ENCODE measurements at regions not wholly inside any gene's neighbourhood (a gene's known extent, or its start where the extent isn't known, plus 50 kb on each side); places are given as distances from the start of the nearest gene placed in this dataset.

GRCh38 chr2:550860-551567, 126.2 kb downstream of the TMEM18 start:
- no peak for DNase-seq (ENCODE audit: low spot score)

DNA sequence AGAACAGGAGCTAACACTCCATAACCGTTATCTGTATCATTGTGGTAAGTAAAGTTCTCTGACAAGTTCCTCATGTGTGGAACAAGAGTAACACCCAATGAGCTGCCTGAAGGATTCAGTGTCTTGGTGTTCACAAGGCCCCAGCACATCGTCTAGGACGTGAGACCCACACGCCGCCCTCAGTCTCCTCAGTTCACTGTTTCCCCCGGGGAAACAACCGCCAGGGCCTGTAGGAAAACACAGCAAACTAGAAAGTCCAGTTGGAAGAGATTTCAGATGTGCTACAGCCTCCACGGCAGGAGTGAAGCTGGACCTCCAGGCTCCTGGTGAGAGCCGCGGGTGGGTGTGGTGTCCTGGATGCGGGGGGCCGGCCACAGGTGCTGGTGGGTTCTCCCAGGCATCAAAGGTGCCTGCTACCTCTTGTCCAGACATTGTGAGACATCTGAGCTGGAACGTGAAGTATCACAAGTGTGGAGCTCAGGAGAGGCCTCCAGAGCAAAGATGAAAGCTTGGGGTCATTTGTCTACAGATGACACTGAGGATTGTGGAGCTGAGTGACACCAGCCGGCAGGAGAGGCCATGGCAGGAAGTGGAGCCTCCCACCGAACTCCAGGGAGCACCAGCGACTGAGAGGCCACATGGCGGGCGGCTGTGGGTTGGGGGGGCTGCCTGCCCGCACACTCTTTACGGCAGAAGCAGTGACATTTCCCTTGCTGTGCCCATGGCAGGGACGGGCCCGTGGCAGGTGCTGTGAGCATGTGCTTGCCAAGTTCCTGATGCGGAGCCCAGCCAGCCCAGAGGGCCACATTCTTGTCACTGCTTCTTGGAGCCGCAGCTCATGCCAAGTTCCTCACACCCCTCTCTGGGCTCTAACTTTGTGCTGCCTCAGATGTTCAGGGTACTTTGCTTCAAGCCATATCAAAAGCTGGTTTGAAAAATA, 131.2 kb downstream of the TMEM18 start:
- DNase-seq (ENCODE audit: low spot score), result no peak

- no peak for DNase-seq (ENCODE audit: low spot score)
Observed at GRCh38 chr2:545228-545627, 132.0 kb downstream of the TMEM18 start.

DNA sequence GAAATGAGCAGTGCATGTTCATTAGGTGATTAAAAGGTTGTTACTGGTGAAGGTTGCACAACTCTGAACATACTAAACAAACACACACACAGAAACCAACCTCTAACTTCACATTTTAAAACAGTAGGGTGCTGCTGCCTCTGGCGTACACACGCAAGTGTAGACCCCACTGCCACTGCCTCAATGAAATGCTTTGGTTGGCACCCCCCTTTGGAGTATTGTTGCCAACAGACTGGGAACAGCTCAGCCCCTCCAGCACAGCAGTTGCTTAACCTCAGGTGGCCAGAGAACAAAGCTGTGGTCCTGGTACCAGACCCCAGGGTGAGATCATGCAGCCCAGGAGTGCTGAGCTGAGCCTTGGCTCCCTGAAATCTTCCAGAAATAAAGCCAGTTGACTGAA, 138.6 kb downstream of the TMEM18 start:
- no peak for DNase-seq (ENCODE audit: low spot score)

GRCh38 chr2:535222-535621, 142.0 kb downstream of the TMEM18 start:
- peak; percentile 12 for DNase-seq (ENCODE audit: low spot score)

DNA sequence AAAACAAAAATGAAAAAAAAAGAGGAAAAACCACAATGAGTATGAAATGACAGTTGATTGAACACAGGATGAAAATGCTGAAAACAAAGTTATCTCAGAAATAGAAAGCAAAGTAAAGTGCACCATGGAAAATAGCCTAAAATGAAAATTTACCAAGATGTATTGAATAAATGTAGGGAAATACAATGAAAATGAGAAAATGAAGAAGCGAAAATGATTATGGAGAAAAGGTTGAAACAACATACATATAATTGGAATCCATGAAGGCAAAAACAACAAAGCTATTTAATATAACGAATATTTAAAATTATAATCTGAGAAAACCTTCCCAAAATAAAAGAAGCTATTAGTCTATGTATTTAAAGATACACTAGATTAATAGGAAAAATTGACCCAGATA, 147.4 kb downstream of the TMEM18 start:
- DNase-seq (ENCODE audit: low spot score), result no peak

DNA sequence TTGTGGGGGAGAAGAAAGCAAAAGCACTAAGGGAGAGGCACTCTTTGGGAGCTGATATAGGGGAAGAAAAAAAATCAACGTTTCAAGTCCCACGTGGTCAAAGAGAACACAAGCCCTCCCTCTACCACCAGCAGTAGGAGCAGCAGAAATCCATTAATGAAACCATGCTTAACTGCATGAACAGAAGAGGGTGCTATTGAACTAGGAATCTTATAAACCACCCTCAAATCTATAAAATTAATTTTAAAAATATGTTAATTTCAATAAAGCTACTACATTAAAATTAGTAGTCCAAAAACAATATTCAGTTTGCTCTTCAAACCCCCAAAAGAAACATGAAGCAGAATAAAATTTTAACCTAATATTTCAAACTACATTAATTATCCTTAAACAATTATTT, 147.8 kb downstream of the TMEM18 start:
- DNase-seq (ENCODE audit: low spot score), result peak; percentile 15

DNA sequence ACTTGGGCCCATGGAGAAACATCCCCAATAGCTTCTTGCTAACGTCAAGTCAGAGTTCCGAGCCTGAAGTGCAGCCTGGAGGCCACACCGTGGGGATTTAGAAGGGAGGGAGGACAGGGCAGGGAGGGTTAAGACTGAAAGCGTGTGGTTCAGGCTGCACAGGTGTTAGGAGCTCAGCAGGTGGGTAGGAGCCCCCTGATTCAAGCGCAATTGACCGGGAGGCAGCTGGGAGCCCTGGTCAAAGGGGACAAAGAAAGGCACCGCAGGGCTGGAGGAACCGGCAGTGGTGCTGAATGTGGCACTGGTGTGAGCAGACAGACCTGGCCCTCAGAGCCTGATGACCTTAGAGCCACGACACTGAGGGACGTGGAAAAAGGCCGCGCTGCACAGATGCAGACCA, 149.6 kb downstream of the TMEM18 start:
- DNase-seq (ENCODE audit: low spot score), result no peak

GRCh38 chr2:526918-527317, 150.3 kb downstream of the TMEM18 start:
- DNase-seq (ENCODE audit: low spot score), result no peak

DNA sequence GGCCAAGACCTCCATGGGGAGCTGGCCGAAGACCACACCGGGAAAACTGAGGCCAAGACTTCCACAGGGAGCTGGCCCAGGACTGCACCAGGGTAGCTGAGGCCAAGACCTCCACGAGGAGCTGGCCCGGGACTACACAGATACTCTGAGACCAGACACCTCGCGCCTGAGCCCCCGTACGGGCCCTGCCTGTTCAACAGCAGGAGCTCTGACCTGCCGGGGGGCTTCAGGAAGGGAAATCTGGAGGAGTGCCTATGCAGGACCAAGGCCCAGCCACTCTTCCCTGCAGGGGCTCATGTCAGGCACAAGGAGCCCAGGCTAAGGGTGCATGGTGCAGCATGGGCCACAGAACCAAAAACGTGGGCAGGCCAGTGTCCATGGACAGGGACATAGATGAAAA, 151.6 kb downstream of the TMEM18 start:
- no peak for DNase-seq (ENCODE audit: low spot score)

DNA sequence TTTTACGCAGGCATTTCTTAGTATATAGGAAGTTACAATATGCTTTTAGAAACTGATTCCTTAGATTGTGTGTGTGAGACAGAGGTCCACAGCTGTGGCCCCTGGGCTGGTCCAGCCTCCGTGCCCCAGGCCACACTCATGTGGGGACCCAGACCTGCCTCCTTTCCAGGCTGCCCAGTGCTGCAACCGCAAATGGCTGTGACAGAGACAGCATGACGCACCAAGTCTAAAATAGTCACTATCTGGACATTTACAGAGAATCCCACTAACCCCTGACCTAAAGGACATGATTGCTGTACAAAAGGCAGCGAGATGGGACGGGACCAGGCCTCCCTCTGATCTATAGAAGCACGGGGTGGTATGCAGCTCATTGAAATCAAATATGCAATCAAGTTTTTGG, 152.2 kb downstream of the TMEM18 start:
- DNase-seq (ENCODE audit: low spot score), result no peak

- DNase-seq (ENCODE audit: low spot score), result no peak
Observed at GRCh38 chr2:524442-524841, 152.8 kb downstream of the TMEM18 start.

DNA sequence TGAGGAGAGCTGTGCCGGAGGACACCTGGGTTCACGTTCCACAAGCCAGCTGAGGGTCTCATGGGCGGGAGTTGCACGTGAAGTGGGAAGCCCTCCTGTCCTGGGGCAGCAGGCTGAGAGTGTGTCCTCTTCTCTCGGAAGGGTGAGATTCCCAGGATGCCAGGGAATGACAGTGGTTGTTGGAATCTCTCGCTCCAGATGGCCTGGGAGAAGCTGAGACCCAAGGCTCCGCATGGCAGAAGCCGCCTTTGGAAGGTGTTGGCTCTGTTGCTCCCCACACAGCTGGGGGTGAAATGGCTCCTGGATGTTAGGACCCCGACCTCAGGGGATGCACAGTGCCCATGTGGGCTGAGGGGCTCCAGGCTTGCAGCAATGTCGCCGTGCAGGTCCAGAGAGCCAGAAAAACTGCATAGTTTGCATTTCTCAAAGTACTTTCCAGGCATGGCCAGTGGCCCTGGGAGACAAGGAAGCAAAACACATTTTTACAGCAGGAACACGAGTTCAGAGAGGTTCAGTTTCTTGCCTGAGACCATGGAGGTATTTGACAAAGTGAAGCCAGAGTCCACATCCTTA, 153.4 kb downstream of the TMEM18 start:
- DNase-seq (ENCODE audit: low spot score), result no peak

DNA sequence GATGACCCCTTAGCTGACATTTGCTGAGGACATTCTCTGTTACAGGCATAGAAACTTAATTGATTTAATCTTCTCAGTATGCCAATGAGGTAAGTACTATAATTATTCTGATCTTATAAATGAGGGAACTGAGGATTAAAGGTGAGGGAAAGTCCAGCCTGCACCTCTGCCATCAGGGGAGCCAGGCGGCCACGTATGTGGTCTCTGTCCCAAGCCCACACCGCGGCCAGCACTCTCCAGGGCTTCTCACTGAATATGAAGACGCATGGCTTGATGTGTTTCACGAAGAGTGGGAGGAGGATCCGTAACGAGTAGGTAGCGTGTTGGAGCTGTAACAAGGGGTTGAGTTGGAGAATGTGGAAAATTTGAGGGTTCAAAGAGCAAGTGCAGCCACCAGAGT, 154.4 kb downstream of the TMEM18 start:
- DNase-seq (ENCODE audit: low spot score), result no peak

GRCh38 chr2:521853-522530, 155.2 kb downstream of the TMEM18 start:
- no peak for DNase-seq (ENCODE audit: low spot score)

DNA sequence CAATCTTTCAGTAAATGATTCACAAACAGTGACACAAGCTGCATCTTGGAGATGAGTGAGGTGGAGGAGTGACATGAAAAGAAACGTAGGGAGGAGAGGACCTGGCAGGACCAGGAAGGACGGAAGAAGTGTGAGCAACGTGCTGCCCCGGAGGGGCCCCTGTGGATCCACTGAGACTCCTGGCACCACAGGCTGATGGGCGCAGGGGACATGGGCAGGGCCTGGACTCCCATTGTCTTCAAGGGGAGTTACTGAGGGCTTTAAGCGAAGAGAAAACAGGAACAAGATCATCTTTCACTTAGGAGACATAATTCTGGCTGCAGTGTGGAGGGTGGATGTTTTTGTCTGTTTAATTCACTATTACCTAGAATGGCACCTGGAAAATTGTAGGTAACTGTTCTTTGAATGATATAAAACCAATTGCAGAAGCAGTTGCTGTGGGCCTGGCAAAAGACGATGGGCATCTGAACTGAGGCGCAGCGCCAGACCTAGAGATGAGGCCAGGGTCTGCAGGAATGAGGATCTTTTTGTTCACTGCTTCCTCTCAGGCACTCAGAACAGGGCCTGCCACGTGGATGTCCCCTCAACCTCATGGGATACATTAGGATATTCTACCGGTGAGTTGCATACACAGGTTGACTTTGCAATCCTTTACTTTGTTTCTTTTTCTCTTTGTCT, 156.4 kb downstream of the TMEM18 start:
- no peak for DNase-seq (ENCODE audit: low spot score)

GRCh38 chr2:516944-517343, 160.3 kb downstream of the TMEM18 start:
- no peak for DNase-seq (ENCODE audit: low spot score)

DNA sequence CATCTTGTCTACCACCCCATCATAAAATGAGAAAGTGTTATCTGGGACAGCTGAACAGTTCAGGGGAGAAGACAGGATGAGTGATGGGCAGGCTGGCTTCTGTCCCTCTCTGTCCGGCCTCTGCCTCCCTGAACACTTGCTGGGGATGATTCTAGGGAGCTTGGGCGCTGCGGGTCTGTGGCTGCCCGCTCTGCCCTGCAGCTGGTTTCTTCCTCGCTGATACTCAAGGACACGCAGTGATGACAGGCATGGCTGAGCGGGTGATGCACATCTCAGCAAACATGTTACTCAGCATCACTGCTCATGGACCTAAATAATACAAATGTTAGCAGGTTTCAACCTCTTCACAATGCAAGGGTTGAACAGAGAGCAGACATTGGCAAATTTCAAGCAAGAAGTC, 161.1 kb downstream of the TMEM18 start:
- no peak for DNase-seq (ENCODE audit: low spot score)

DNA sequence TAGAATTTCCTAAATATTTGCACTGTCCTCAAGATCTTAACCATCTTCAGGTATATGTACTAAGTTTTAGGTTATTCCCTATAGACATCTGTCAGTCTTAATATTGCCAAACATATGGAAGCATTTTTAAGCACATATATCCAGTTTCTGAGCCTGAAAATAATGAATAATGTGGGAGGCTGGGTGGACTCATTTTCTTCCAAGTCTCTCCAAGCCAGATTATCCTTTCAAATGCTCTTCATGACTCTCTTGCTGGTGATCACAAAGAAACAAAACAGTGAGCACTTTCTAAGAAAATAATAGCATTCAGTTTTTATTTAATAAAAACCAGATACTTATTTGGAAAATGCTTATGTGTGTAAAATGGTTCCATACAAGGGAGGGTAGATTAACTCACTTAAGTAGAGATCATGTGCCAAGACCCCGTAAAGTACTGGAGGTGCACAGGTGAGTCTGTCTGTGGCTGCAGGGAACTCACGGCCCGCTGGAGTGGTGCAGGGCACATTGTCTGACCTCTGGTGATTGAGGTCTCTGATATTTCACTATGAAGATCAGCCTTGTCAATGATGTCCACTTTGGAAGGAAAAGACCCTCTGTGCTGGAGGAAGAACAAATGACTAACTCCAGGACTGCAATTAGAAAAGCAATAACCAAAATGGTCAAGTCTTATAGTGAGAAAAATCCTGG, 161.6 kb downstream of the TMEM18 start:
- no peak for DNase-seq (ENCODE audit: low spot score)

DNA sequence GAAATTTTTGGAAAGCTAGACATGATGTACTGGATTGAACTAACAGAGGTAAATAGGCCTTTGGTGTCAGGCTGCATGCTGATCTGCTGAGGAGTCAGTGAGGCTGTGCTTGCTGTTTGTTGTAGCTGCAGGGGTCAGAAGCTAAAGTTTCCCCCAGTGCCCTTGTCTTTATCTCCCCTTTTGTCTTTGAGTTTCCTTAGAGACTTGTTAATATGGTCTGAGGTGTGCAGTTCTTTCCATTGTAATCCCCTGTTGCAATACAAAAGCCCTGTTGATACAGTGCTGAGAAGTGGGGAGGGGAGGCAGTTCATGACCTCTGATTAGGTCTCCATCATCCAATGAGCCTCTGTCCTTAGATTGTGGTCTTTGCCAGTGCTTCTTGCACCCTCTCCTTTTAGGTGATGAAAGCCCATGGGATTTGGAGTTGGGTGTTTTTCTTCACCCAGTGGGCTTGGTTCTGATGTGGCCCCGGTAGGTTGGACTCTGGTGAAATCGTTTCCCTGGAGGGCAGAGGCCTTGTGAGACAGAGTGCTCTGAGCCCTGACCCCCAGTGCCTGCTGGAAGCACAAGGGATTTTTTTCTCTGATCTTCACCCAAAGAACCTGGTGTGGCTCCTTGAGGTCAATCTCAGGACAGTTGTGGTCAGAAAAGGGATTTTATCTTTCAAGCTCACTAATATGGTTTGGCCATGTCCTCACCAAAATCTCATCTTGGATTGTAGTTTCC, 163.1 kb downstream of the TMEM18 start:
- DNase-seq (ENCODE audit: low spot score), result no peak

DNA sequence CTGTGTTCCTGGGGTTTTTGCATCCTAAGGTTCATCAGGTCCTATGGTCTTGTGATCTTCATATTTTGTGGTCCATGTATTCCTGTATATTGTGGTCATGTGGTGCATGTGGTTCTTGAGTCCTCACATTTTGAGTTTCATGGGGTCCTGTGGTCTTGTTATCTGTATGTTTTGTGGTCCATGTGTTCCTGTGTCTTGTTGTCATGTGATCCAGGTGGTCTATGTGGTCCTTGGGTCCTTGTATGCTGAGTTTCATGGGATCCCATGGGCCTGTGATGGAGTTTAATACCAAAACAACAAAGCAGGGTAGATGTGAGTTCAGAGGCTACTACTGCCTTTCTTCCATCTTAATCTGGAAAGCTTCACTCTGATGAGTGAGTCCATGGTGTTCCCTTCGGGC, 166.4 kb downstream of the TMEM18 start:
- DNase-seq (ENCODE audit: low spot score), result no peak

All from COLO829 (cell line).